DMS114 treated with DMSO at 0.1 percent for 48 hours (cell line): ENCODE measurements at regions not wholly inside any gene's neighbourhood (a gene's known extent, or its start where the extent isn't known, plus 50 kb on each side); places are given as distances from the start of the nearest gene placed in this dataset.
"Not testable (repeated sequence)": the region's sequence is repeated elsewhere in the genome, so short reads cannot be mapped to it uniquely, and the experiment has no call there.

Experiments used
- DNase-seq: peaks from one replicate; lab custom pipeline; 2025; ENCODE audit not compliant: unreplicated experiment; lab: John Stamatoyannopoulos, UW

- no peak for DNase-seq
Observed at GRCh38 chr22:33221568-33221967, 163.4 kb upstream of the SYN3 start.

- DNase-seq, result no peak
Observed at GRCh38 chr22:33220476-33221080, 162.4 kb upstream of the SYN3 start.

- no peak for DNase-seq
Observed at GRCh38 chr22:33219648-33220384, 161.6 kb upstream of the SYN3 start.

- no peak for DNase-seq
Observed at GRCh38 chr22:33213383-33214075, 155.3 kb upstream of the SYN3 start.

DNA sequence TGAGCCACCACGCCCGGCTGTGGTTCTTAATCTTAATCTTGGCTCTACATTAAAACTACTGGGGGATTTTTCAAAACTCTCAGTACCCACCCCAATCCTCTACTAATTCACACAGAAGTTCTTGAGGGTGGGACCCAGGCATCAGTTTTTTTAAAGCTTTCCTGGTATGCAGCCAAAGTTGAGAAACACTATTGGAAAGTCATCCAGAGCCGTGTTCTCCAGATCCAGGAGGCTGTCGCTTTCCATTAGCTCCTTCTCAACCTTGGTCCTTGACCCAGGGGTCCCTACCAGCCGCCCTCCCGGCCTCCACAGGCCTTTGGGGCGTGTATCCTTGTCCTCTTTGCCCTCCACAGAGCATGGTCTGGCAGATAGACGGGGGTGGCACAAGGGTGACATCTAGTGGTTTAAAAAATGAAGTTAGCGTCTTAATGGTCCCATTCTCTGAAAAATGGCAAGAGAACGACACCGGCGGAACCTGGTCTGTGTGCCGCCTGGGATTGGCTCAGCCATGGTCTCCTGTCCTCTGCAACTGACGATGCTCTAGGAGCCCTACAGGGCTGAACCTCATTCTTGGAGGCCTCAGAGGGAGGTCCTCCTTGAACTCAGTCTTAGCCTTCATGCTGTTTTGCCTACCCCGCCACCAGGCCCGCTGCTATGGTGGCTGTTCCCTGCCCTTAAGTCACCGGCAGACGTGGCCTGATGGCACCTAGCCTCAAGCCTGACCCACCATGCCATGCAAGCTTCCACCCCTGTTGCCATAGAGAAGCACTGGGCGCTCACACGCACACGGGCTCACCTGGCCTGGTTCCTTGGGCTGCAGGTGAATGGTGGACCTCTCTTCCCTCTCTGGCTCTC lies 152.0 kb upstream of the SYN3 start:
- peak; percentile 30 for DNase-seq

- no peak for DNase-seq
Observed at GRCh38 chr22:33204408-33204807, 146.2 kb upstream of the SYN3 start.

GRCh38 chr22:33202455-33202854 lies 144.3 kb upstream of the SYN3 start:
- no peak for DNase-seq

- DNase-seq, result no peak
Observed at GRCh38 chr22:33194529-33195077, 136.4 kb upstream of the SYN3 start.

- DNase-seq, result no peak
Observed at GRCh38 chr22:33192156-33192555, 134.0 kb upstream of the SYN3 start.

DNA sequence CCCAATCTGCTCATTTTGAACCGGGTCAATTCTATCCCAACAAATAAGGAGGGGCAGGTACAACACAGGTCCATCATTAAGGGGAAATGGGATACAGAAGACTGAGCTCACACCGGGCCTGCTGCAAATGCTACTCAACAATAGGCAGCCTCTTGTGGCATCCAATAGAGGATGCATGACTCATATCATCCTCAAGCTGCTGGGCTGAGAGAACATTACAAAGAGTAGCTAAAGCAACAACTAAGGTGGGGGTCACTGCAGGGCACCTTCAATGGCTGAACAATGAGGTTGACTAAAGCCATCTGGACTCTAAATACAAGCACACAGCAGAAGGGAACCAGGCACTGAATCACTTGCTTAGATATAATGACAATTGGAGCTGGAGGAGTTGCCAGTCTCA lies 130.1 kb upstream of the SYN3 start:
- no peak for DNase-seq

GRCh38 chr22:33186816-33187215 lies 128.6 kb upstream of the SYN3 start:
- no peak for DNase-seq

GRCh38 chr22:33180356-33180755 lies 122.2 kb upstream of the SYN3 start:
- no peak for DNase-seq

- DNase-seq, result no peak
Observed at GRCh38 chr22:33167998-33168790, 110.0 kb upstream of the SYN3 start.

DNA sequence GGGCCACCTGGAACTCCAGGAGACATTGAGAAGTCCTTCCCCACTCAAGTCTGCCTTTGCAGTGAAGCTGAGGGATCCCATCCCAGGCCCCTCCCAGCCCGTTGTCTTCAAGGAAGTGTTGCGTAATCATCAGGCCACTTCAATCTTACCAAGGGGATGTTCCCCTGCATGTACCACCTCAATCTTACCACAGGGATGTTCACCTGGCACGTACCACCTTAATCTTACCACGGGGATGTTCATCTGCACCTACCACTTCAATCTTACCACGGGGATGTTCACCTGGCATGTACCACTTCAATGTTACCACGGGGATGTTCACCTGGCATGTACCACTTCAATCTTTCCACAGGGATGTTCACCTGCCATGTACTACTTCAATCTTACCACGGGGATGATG lies 108.0 kb upstream of the SYN3 start:
- DNase-seq, result no peak

DNA sequence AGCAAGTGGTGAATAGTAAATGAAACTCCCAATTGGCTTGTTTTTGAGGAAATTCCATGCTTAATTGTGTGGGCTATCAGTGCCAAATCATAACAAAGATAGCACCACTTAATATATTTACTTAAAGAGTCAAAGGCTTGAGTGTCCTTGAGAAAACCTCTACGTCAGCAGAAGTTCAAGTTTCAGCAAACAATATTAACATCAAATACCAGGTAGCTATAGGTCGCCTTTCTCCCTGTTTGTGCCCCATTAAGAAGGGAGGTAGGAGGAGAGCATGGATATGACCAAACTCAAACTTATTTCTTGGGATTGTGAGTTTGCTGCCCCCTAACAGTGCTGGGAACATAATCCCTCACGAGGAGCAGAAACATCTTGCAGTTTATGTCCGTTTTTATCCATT lies 105.6 kb upstream of the SYN3 start:
- no peak for DNase-seq

GRCh38 chr22:33162196-33162595 lies 104.0 kb upstream of the SYN3 start:
- DNase-seq, result no peak

DNA sequence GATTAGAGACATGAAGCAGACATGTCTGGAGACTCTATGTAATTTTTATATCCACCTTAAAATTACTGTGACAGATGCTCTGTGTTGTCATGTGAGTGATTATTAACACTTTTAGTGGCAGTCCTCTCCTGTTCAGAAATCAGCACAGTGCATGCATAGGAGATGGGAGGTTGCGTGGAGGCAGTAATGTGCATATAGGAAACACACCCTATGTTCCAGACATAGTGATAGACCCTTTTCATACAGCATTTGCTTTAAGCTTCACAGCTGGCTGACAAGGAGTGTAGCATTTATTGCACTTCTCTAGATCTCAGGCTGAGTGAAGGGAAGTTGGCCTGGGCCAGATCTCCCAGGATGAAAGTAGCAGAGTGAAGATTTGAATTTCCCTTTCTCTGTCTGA lies 102.3 kb upstream of the SYN3 start:
- DNase-seq, result no peak

- not testable (repeated sequence) for DNase-seq
Observed at GRCh38 chr22:33154967-33155366, 96.8 kb upstream of the SYN3 start.

GRCh38 chr22:33149611-33150010 lies 91.4 kb upstream of the SYN3 start:
- no peak for DNase-seq

DNA sequence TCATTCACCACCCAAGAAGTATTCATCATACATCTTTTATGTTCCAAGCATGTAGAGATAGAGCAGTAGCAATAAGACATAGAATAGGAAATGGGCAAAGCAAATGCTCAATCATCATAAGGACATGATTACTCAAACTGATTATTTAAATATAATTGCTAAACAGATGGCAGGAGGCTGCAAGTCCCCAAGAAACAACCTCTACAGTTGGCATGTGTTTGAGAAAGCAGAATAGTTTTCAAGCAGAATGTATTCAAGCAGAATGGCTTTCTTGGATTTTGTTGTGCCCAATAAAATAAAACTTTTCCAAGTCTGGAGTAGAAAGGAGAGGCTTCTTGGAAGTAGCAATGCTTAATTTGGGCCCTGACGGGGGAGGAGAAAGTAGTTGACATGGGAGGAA lies 86.5 kb upstream of the SYN3 start:
- no peak for DNase-seq
